HG03095 (cell line): ENCODE measurements at regions not wholly inside any gene's neighbourhood (a gene's known extent, or its start where the extent isn't known, plus 50 kb on each side); places are given as distances from the start of the nearest gene placed in this dataset.

Experiments used
- ATAC-seq: cut with Tn5 transposase; IDR thresholded peaks from one replicate; pipeline ENCODE4 v1.9.1; 2021; ENCODE audit warnings: moderate library complexity; ENCODE audit not compliant: unreplicated experiment

DNA sequence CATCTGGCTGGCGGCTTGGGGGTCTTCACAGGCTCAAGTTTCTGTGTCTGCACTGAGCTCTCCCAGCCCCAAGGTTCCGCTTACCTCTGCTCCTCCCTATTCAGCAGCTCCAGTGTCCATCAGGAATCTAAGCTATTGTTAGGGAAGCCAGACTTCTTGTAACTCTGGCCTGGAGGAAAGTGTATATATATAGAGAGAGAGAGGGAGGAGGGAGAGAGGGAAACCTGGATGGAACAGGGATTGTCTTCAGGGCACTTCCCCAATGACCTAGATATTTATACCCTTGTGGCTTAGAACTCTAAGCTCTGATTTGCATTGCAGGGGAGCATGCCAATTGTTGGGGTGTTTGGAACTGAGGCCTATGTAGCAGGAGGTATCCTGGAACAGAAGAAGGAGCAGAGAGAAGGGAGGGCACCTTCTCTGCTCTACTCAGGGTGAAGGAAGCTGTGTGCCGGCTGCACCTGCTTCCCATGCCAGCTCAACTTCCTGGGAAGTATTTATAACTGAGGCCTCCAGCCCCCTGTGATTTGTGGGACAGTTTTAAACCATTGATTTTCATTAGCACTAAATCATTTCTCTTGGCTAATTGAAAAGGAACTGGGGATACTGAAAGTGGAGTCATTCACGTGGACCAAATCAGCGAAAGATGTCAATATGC lies 70.9 kb downstream of the NAV1 start:
- ATAC-seq: no peak

DNA sequence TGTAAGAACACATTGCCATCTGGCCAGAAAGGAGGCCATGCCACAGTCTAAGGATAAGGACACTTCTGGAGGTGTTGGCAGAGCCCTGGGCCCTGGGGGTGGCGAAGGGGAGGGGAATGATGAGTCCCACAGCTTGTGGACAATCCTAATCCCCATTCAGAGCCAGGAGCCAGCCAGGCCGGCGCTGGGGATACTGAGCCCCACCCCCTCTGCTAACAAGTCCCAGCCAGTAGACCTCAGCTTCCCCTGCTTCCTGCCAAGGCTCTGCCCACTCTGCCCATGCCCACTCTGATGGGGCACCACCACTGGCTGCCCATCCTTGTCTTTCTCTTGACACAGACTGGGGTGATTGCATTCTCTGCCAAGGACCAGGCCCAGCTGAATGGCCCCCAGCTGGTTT lies 71.9 kb downstream of the NAV1 start:
- no peak for ATAC-seq

DNA sequence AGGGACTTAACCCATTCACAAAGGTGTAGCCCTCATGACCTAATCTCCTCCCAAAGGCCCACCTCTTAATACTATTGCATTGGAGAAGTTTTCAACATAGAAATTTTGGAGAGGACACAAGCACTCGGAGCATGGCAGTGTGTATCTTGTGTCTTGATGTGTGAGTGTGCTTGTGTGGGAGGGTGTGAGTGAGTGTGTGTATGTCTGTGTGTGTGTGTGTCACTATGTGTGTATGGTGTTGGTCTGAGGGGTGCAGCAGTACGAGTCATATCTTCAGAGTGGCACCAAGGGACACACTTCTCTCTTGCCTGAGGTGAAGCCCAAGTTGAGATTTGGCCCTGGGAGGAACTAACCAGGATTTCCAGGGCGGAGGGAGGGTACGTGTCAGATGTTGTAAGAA lies 73.7 kb downstream of the NAV1 start:
- ATAC-seq: no peak

DNA sequence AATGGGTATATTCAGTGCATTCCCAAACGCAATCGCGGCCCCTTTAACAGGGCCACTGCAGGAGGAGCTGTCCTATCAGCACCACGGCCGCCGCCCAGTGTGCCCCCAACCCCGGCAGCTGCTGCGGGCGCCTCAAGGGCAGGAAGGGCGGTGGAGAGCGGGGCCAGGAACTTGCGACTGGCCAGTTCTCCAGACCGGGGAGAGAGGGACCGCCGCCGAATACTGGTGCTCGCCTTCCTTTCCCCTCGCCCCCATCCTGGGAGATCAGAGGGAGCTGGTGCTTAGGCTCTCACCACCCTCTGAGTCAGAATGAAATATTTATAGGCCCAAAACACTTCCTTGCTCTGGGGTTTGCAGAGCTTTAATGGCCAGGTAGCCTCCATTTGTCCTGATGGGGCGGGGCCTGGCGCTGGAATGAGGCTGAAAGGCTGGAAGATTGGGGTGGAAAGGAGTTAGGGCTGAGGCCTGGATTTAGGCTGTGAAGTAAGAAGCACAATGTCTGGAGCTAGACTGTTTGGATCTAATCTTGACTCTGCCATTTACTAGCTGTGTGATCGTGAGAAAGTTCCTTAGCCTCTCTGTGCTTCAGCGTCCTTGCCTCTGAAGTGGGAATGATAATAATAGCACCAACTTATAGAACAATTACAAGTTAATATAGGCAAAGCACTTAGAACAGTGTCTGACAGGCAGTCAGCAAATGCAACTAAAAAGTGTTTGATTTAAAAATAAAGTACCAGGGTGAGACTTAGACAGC lies 75.5 kb downstream of the NAV1 start:
- no peak for ATAC-seq

GRCh38 chr1:201617157-201617556 lies 78.2 kb downstream of the NAV1 start:
- ATAC-seq: no peak

GRCh38 chr1:201618389-201618788 lies 79.5 kb downstream of the NAV1 start:
- ATAC-seq: no peak

DNA sequence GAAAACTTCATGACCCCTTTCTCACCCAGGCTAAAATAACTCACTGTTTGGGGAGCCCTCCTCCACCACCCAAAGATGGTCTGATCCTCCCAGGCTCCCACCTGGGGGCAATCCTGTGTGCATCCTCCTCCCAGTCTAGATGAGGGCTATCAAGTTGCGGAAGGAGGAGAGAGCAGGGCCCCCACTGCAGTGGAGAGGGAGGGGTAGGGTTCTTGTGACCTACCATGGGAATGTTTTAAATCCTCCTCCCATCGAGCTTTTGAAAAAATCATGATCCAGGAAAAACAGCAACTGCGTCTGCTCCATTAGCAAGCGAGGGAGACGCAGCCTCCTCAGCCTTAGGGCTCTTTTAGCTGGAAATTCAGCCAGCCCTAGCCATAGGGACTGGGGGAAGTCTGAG lies 80.0 kb downstream of the NAV1 start:
- no peak for ATAC-seq

- ATAC-seq: no peak
These were observed 80.6 kb downstream of the NAV1 start for GRCh38 chr1:201619513-201619912.

DNA sequence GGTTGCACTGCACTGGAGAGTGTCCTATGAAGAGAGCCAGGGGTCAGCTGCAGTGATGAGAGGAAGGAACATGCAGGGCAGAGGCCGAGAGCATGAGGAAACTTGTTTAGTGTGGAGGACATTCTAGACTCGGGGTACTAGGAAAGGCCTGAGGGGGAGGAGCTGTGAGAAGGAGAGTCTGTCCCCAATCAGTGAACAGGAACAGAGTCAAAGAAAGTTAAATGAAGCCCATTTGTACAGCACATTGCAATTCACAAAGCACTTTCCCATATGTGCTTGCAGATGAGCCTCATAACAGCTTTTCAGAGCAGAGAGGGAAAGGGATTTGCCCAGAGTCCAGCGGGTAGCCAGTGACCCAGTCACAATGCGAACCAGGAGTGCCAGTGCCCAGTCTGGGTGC lies 83.4 kb downstream of the NAV1 start:
- ATAC-seq: no peak

GRCh38 chr1:201622824-201623223 lies 83.9 kb downstream of the NAV1 start:
- ATAC-seq: no peak

GRCh38 chr1:201624741-201625225 lies 85.9 kb downstream of the NAV1 start:
- no peak for ATAC-seq

DNA sequence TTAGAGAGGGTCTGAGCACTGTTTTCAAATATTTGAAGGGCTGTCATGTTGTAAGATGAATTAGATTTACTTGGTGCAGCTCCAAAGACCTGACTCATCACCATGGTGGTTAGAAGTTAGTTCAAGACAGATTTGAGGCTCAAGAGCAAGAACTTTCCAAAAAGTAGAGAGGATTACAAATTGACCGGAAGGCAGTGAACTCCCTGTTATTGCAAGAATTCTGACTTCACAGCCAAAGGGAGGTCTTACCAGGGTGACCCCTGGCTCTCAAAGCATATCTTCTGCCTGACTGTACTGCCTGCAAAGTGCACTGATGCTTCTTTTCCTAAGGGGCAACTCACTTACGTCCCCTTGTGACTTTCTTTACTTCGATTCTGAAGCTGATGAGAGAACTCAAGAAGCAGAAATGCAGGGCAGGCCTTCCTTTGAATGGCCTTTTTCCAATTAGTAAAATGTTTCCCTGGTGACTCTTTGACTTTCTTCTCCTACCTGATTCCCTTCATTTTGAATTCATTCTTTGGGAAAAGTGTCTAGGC lies 86.4 kb downstream of the NAV1 start:
- no peak for ATAC-seq

- no peak for ATAC-seq
These were observed 86.9 kb downstream of the NAV1 start for GRCh38 chr1:201625851-201626251.

- no peak for ATAC-seq
These were observed 87.8 kb downstream of the NAV1 start for GRCh38 chr1:201626629-201627275.

- ATAC-seq: no peak
These were observed 89.6 kb downstream of the NAV1 start for GRCh38 chr1:201628490-201628889.

- ATAC-seq: no peak
These were observed 91.7 kb downstream of the NAV1 start for GRCh38 chr1:201630582-201630981.

DNA sequence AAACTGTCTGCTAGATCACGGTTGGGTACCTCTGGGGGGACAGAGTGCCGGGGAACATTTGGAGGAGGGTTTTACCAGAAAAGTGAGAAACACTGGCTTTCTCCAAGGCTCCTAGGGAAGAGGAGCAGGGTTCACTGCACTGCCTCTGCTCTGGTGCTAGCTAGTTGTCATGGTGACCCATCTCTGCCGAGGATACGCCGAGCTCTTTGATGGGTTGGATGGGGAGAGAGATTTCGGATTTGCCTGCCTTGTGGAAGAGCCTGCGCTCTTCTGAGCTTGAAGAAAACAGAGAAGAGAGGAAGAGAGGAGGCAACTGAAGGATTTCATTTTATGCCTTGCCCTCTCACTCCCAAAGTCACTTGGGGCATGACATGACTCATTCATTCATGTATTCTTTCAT lies 92.1 kb downstream of the NAV1 start:
- no peak for ATAC-seq

DNA sequence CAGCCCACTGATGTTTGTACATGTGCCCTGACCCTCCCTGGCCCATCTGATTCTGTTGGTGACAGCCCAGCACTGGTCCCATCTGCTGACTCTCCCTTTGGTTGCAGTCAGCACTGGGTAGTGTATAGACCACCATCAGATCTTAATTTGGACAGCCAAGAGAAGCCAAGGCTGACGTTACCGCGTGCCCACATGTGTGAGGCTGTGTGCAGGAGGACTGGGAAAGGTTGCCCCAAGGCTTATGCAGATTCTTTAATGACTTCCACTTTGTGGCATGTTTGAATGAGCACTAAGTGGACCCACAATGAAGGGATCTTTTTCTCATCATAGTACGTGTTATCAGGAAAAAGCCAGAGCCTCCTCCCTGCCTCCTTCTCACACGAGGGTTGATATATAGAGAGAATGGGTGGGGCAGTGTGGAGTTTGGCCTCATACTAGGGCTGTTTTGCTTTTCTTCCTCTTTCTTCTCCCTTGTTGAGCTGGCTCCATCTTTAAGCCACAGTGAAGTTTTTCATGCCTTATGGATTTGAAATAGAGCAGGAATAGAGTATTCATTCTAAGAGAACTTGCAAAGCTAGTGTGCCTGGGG lies 93.5 kb downstream of the NAV1 start:
- ATAC-seq: no peak

- no peak for ATAC-seq
These were observed 94.4 kb downstream of the NAV1 start for GRCh38 chr1:201633297-201633696.

DNA sequence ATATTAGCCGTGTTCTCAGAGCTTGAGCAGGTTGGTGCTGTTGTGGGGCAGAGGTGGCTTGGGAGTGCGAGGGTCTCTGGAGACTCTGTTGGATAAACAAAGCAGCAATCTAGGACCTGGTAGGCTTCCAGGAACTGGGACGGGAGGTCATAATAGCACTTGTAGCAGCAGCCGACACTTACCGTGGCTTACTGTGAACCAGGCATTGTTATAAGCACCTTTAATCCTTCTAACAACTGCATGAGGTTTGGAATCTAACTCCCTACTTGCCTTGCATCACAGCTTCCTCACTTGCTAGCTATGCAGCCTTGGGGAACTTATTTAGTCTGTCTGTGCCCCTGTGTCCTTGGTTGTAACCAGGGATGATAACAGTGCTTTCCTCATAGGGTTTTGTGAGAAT lies 94.9 kb downstream of the NAV1 start:
- ATAC-seq: no peak

DNA sequence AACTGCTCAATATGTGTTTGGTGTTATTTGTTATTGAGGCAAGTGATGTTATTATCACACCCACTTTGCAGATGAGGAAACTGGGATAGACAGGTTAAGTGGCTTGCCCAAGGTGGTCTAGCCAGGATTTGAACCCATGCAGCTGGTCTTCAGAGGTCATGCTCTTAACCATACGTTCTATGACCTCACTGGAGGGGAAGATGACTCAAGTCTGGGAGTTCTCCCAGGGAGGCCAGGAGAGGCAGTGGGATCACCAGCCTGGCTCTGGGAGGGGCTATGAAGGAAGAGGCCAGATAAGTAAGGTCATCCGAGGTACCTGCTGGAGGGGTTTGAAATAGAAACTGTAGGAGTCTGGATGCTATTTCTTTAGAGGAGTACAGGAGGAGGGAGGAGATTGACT lies 95.3 kb downstream of the NAV1 start:
- no peak for ATAC-seq
